ENCODE measurements at regions not wholly inside any gene's neighbourhood (a gene's known extent, or its start where the extent isn't known, plus 50 kb on each side); places are given as distances from the start of the nearest gene placed in this dataset.

GRCh38 chr3:24802614-24803013 is 308.0 kb upstream of the THRB start:
- Histone ChIP-seq H3K27me3 (ENCODE audit: control insufficient read depth, insufficient read depth, low read length) (no peaks in the 10 kb centered on the region), H3K4me1 (ENCODE audit: control insufficient read depth, insufficient read depth, low read length) (no peaks in the 10 kb centered on the region), H3K9me3 (ENCODE audit: control insufficient read depth, insufficient read depth, low read depth, low read length) (no peaks in the 10 kb centered on the region), H3K27ac (ENCODE audit: low read length) (no peak overlapping the region), H3K36me3 (ENCODE audit: control insufficient read depth, insufficient read depth, low read length) (no peaks in the 10 kb centered on the region), H3K4me3 (ENCODE audit: low read depth in 2 of 2, low read length in 2 of 2) (no peak overlapping the region)
- TF ChIP-seq POLR2AphosphoS5 (IDR thresholded peaks at IDR 0.05; ENCODE audit: low read depth, low read length) (no peak), CTCF (IDR thresholded peaks at IDR 0.05) (no peak), REST (IDR thresholded peaks at IDR 0.05; ENCODE audit: insufficient read depth in 1 of 2, low read depth in 2 of 2, low read length in 1 of 2) (no peak), TCF7L2 (IDR thresholded peaks at IDR 0.05; ENCODE audit: low read depth, low read length) (no peak), SIN3A (IDR thresholded peaks at IDR 0.05; ENCODE audit: borderline replicate concordance, insufficient read depth, low read depth, low read length) (no peak)
- CTCF ChIA-PET = no interaction called here
- POLR2A ChIA-PET = no interaction called here
- no peak for DNase-seq (ENCODE audit: low read depth, low spot score)
- in situ Hi-C loops (cut with HindIII; ENCODE audit: low pct_unique_long_range_greater_than_20kb, low sequenced_read_pairs) = no loop called here
- intact Hi-C loops (cut with micrococcal nuclease; ENCODE audit: unreplicated experiment) = no loop called here
- ATAC-seq = no peak
- BruUV-seq (replicated peaks) = no TSS peak

GRCh38 chr3:24804095-24804494 is 309.4 kb upstream of the THRB start:
- H3K4me1 ChIP-seq (ENCODE audit: control insufficient read depth, insufficient read depth, low read length) = no peaks in the 10 kb centered on the region
- no peaks in the 10 kb centered on the region for H3K36me3 ChIP-seq (ENCODE audit: control insufficient read depth, insufficient read depth, low read length)
- BruUV-seq (replicated peaks) = no TSS peak
- no peaks in the 10 kb centered on the region for H3K27me3 ChIP-seq (ENCODE audit: control insufficient read depth, insufficient read depth, low read length)
- ATAC-seq (no peak), DNase-seq (ENCODE audit: low read depth, low spot score) (no peak)
- in situ Hi-C loops (cut with HindIII; ENCODE audit: low pct_unique_long_range_greater_than_20kb, low sequenced_read_pairs) (no loop called here), intact Hi-C loops (cut with micrococcal nuclease; ENCODE audit: unreplicated experiment) (no loop called here)
- TF ChIP-seq REST (IDR thresholded peaks at IDR 0.05; ENCODE audit: insufficient read depth in 1 of 2, low read depth in 2 of 2, low read length in 1 of 2) (no peak), TCF7L2 (IDR thresholded peaks at IDR 0.05; ENCODE audit: low read depth, low read length) (no peak), POLR2AphosphoS5 (IDR thresholded peaks at IDR 0.05; ENCODE audit: low read depth, low read length) (no peak), SIN3A (IDR thresholded peaks at IDR 0.05; ENCODE audit: borderline replicate concordance, insufficient read depth, low read depth, low read length) (no peak), CTCF (IDR thresholded peaks at IDR 0.05) (no peak)
- no peak overlapping the region for H3K27ac ChIP-seq (ENCODE audit: low read length)
- ChIA-PET CTCF (no interaction called here), POLR2A (no interaction called here)
- H3K9me3 ChIP-seq (ENCODE audit: control insufficient read depth, insufficient read depth, low read depth, low read length) = no peaks in the 10 kb centered on the region
- H3K4me3 ChIP-seq (ENCODE audit: low read depth in 2 of 2, low read length in 2 of 2) = no peak overlapping the region
